WTC11 (cell line): ENCODE measurements at regions not wholly inside any gene's neighbourhood (a gene's known extent, or its start where the extent isn't known, plus 50 kb on each side); places are given as distances from the start of the nearest gene placed in this dataset.

Experiments
- ATAC-seq: fragments of 200-7000 bp; cut with Tn5 transposase; 2 replicates; pipeline ENCODE4 v1.10.0; 2021; ENCODE audit warnings: mild to moderate bottlenecking, moderate library complexity
- CTCF ChIA-PET: fragments of 300-600 bp; sonication (Branson Sonifier 250); formaldehyde crosslinking; loops from one replicate; lab custom pipeline; 2021; ENCODE audit warnings: antibody characterized with exemption; lab: Charles Lee
- POLR2A ChIA-PET: fragments of 350-600 bp; sonication (Branson Sonifier 250); formaldehyde crosslinking; loops from one replicate; lab custom pipeline; 2021; ENCODE audit warnings: antibody characterized with exemption; lab: Charles Lee
- DNase-seq: peaks from one replicate; pipeline ENCODE4 v3.0.0; 2021; ENCODE audit warnings: low spot score
- H3K27ac Mint-ChIP-seq: 2 replicates; pipeline ENCODE4 v1.8.0; 2021; ENCODE audit warnings: mixed read lengths
- H3K27me3 Mint-ChIP-seq: 2 replicates; pipeline ENCODE4 v1.8.0; 2021; ENCODE audit warnings: low read depth, mild to moderate bottlenecking, moderate library complexity, mixed read lengths
- H3K36me3 Mint-ChIP-seq: 2 replicates; pipeline ENCODE4 v1.8.0; 2021; ENCODE audit warnings: mixed read lengths
- H3K4me1 Mint-ChIP-seq: 2 replicates; pipeline ENCODE4 v1.8.0; 2022; ENCODE audit warnings: mixed read lengths
- H3K4me3 Mint-ChIP-seq: 2 replicates; pipeline ENCODE4 v1.8.0; 2021; ENCODE audit warnings: mild to moderate bottlenecking, moderate library complexity, mixed read lengths
- H3K9me3 Mint-ChIP-seq: 2 replicates; pipeline ENCODE4 v1.8.0; 2021; ENCODE audit warnings: mixed read lengths
- JUN ChIP-seq: sonication (generic); formaldehyde crosslinking; IDR thresholded peaks from 2 replicates; pipeline ENCODE4 v1.8.0; 2023; ENCODE audit warnings: mild to moderate bottlenecking, missing genetic modification reagents
- NR1H2 ChIP-seq: sonication (generic); formaldehyde crosslinking; IDR thresholded peaks from 2 replicates; pipeline ENCODE4 v1.9.0; 2021; ENCODE audit warnings: mild to moderate bottlenecking, moderate library complexity, missing genetic modification reagents
- TCF7 ChIP-seq: sonication (generic); formaldehyde crosslinking; IDR thresholded peaks from 2 replicates; pipeline ENCODE4 v1.8.0; 2022; ENCODE audit warnings: mild to moderate bottlenecking, low read depth, missing genetic modification reagents, moderate library complexity
- TEAD4 ChIP-seq: sonication (generic); formaldehyde crosslinking; IDR thresholded peaks from 2 replicates; pipeline ENCODE4 v1.8.0; 2022; ENCODE audit warnings: mild to moderate bottlenecking, missing genetic modification reagents
- ZNF138 ChIP-seq: sonication (generic); formaldehyde crosslinking; conservative IDR thresholded peaks from 2 replicates; pipeline ENCODE4 v1.8.1; 2022; ENCODE audit warnings: mild to moderate bottlenecking, moderate library complexity, missing genetic modification reagents
- ZNF232 ChIP-seq: sonication (generic); formaldehyde crosslinking; IDR thresholded peaks from 2 replicates; pipeline ENCODE4 v1.8.0; 2022; ENCODE audit warnings: mild to moderate bottlenecking, missing genetic modification reagents

GRCh38 chr3:64276131-64276530 lies 50.9 kb upstream of the PRICKLE2 start:
- no peak for ATAC-seq
- peaks cover 4% of the 10 kb centered on the region for H3K9me3 Mint-ChIP-seq

More at GRCh38 chr3:64276131-64276530, 50.9 kb upstream of the PRICKLE2 start:
- Mint-ChIP-seq H3K4me3 (no peak overlapping the region), H3K27me3 (no peaks in the 10 kb centered on the region), H3K27ac (no peak overlapping the region), H3K4me1 (peaks cover 8% of the 10 kb centered on the region), H3K36me3 (no peaks in the 10 kb centered on the region)
- ChIA-PET POLR2A (no interaction called here), CTCF (no interaction called here)
- DNase-seq: no peak
- no peak for TF ChIP-seq NR1H2 (CRISPR knock-in tag)
- TF ChIP-seq ZNF138 (CRISPR knock-in tag): no peak
- no peak for TF ChIP-seq JUN (CRISPR knock-in tag)
- TF ChIP-seq ZNF232 (CRISPR knock-in tag): no peak
- no peak for TF ChIP-seq TCF7 (CRISPR knock-in tag)
- no peak for TF ChIP-seq TEAD4
- TF ChIP-seq, all 79 proteins: peak for 0
